Heart right ventricle (tissue), 16 donors: ENCODE measurements at regions not wholly inside any gene's neighbourhood (a gene's known extent, or its start where the extent isn't known, plus 50 kb on each side); places are given as distances from the start of the nearest gene placed in this dataset.
A peak's percentile ranks its signal among the peaks of the same experiment; 100 is the strongest.

Experiments
- ATAC-seq, 8 donors: fragments of 200-7000 bp; cut with Tn5 transposase; one replicate each; pipeline ENCODE4 v1.9.1; 2020; ENCODE audit warnings: mild to moderate bottlenecking in 8 of 8, moderate library complexity in 8 of 8, moderate number of reproducible peaks in 1 of 8
- DNase-seq, 2 donors: peaks; one replicate each; pipeline ENCODE4 v3.0.0-alpha.2; 2020
- H3K27ac ChIP-seq, 10 donors: fragments of 200-600 bp; sonication (generic) in 2 of 10; one replicate each; pipeline versions ENCODE4 v1.5.0 to v1.8.0; 2020 to 2022; ENCODE audit warnings: mild to moderate bottlenecking in 3 of 10
- H3K27me3 ChIP-seq, 7 donors: fragments of 200-600 bp; one replicate each; pipeline ENCODE4 v1.8.0; 2021 to 2022; ENCODE audit warnings: mild to moderate bottlenecking in 2 of 7
- H3K36me3 ChIP-seq, 9 donors: fragments of 200-600 bp; sonication (generic) in 1 of 9; one replicate each; pipeline versions ENCODE4 v1.5.0 to v1.8.0; 2020 to 2022; ENCODE audit warnings: mild to moderate bottlenecking in 2 of 9
- H3K4me1 ChIP-seq, 9 donors: fragments of 200-600 bp; sonication (generic) in 1 of 9; one replicate each; pipeline versions ENCODE4 v1.5.0 to v1.8.0; 2020 to 2022; ENCODE audit warnings: mild to moderate bottlenecking in 4 of 9
- H3K4me3 ChIP-seq, 10 donors: fragments of 200-600 bp; sonication (generic) in 2 of 10; one replicate each; pipeline versions ENCODE4 v1.5.0 to v1.8.0; 2020 to 2022; ENCODE audit warnings: mild to moderate bottlenecking in 7 of 10, moderate library complexity in 2 of 10
- H3K9me3 ChIP-seq, 11 donors: fragments of 200-600 bp in 10 of 11; sonication (generic) in 2 of 11; one replicate each; pipeline versions ENCODE4 v1.5.0 to v1.8.0; 2013 to 2022; ENCODE audit warnings: mild to moderate bottlenecking in 2 of 11, control low read depth in 1 of 11, moderate library complexity in 1 of 11
- WGBS, 2 donors: extraction: QIAGEN DNeasy Blood & Tissue Kit; methylation state at CpG; one replicate each; pipeline ENCODE4 v1.1.7; 2013; ENCODE audit warnings: inconsistent platforms in 1 of 2; 5-methylcytosine and 5-hydroxymethylcytosine counted together
- intact Hi-C, 10 donors: fragments of 100-400 bp; cut with DNase I; formaldehyde crosslinking; loops; one replicate each; pipeline versions ENCODE4 v1.11.1 to v1.14.2; 2022
- TF ChIP-seq, protein P1 (sequence below), 9 donors: fragments of 200-600 bp; sonication (generic) in 2 of 9; IDR thresholded peaks; one replicate each; pipeline versions ENCODE4 v1.5.0 to v1.8.0; 2021 to 2022; ENCODE audit warnings: antibody characterized with exemption in 9 of 9, mild to moderate bottlenecking in 5 of 9, moderate library complexity in 1 of 9
- donor health status: Arrhythmogenic right ventricular cardiomyopathy.
- donor health status: ischemic (EF 13 %, LVEDD 7.1; RV severe dilation, severe dysfunction).
- donor health status: healthy with polysubstance abuse.
- donor health status: DM: no; HTN: yes; CAD: no.
- donor health status: DM: no; HTN: no; CAD: no.
- donor health status: ischemic (EF 25% LVEDD 6.9; RV normal size, moderate dysfunction).
- donor health status: ischemic (EF 25% LVEDD 5.7; RV mildly dilated, moderate dysfunction).
- donor health status: healthy.
- donor health status: DM: yes; HTN: yes; CAD: no.
- donor health status: Ischemic cardiomyopathy.
- donor health status: ischemic (EF 35%, LVEDD 5.7; RV mildly dilated, moderate dysfunction).
- donor health status: nonischemic (EF 11% LVEDD 7.7; RV severe dilation, severe dysfunction).
- donor health status: DM: yes; HTN: yes; CAD: no.
- donor health status: PGD.
- donor health status: ischemic (EF 29% LVEDD 5.4; RV normal size, mild dysfunction).
- donor health status: nonischemic (EF 23%, LVEDD 6.1; RV moderate dilation, normal function).

DNA sequence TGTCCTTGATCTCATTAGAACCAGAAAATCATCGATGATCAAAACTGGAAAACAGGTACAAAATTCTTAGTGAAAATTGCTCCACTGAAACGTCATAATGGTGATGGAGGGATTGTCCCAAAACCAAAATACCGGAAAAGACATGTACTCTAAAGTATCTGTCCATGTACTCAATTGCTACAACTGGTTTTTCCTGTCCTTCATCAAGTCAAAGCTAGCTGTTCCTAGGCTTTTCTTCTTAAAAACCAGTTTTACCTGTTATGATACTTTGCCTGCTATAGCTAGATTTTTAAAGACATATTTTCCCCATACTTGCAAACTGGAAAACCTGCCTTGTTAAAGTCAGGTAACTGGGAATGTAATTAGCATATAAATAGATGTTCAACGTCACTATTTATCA lies 50.5 kb upstream of the LRRC1 start:
- H3K27ac ChIP-seq, result no peak overlapping the region
- H3K36me3 ChIP-seq, result no peaks in the 10 kb centered on the region
- DNase-seq, result no peak
- WGBS, 2 donors, result 85 to 90% methylated on average over 4 of the region's 4 CpGs
- H3K4me1 ChIP-seq, result no peaks in the 10 kb centered on the region
- no peaks in the 10 kb centered on the region for H3K9me3 ChIP-seq
- H3K4me3 ChIP-seq, result no peak overlapping the region
- intact Hi-C loops, result no loop called here
- ATAC-seq, result no peak
- H3K27me3 ChIP-seq, result no peaks in the 10 kb centered on the region
- TF ChIP-seq, protein P1, sequence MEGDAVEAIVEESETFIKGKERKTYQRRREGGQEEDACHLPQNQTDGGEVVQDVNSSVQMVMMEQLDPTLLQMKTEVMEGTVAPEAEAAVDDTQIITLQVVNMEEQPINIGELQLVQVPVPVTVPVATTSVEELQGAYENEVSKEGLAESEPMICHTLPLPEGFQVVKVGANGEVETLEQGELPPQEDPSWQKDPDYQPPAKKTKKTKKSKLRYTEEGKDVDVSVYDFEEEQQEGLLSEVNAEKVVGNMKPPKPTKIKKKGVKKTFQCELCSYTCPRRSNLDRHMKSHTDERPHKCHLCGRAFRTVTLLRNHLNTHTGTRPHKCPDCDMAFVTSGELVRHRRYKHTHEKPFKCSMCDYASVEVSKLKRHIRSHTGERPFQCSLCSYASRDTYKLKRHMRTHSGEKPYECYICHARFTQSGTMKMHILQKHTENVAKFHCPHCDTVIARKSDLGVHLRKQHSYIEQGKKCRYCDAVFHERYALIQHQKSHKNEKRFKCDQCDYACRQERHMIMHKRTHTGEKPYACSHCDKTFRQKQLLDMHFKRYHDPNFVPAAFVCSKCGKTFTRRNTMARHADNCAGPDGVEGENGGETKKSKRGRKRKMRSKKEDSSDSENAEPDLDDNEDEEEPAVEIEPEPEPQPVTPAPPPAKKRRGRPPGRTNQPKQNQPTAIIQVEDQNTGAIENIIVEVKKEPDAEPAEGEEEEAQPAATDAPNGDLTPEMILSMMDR (IDR thresholded peaks at IDR 0.05), result no peak

DNA sequence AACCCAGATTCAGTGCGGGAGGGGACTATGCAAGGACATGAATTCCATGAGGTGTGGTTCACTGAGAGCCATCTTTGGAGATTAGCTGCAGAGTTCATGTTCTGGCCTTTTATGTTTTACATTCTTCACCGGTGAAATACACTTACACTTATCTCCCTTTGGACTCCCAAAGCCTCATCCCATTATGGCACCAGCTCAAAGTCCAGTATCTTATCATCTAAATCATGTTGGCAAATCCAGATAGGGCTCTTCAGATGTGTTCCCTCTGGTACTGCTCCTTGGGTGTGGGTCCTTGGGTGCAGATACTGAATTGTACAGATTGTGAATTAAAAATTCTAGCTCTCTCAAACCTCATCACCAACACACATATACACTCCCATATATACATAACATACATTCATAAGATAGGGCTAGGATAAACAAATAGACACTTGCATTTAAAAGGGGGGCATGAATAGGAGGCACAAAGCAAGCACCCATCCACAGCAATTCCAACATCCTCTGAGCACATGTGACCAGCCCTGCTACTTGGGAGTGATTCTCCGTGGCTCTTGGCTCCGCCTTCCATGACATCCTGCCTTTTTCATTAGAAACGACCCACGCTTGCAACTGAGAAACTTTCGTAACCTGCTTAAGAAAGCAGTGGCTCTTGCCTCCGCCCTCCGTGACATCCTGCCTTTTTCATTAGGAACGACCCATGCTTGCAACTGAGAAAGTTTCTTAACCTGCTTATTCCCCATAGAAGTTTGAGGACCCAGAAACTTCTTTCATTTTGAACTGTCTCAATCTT lies 53.6 kb upstream of the LRRC1 start:
- intact Hi-C loops, result no loop called here

DNA sequence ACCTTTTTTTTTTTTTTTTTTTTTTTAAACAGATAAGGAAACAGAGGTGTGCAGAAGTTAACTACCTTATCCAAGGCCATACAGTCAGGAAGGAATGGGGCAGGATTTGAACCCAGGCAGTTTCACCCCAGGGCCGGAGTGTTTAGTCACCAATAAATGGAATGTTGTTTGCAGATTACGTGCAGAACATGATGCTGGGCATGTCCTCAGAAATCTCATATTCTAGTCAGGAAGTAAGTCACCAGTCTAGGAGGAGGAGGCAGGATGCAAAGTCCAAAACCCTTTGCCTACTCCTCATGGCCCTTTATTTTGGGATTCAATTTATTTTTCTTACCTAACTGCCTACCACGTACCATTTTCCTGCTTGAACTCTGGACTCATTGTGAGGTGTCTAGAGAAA lies 57.1 kb upstream of the LRRC1 start:
- Histone ChIP-seq H3K36me3 (no peaks in the 10 kb centered on the region), H3K27ac (no peak overlapping the region), H3K4me1 (peaks cover 0 to 8% (median 0%) of the 10 kb centered on the region in 9 donors), H3K4me3 (no peak overlapping the region), H3K27me3 (no peaks in the 10 kb centered on the region), H3K9me3 (no peaks in the 10 kb centered on the region)
- DNase-seq, result no peak
- TF ChIP-seq, protein P1 (IDR thresholded peaks at IDR 0.05), result no peak
- 92 to 94% methylated on average over 3 of the region's 3 CpGs for WGBS, 2 donors
- no peak for ATAC-seq
- intact Hi-C loops, result loop anchor here in 1 of 10 donors (10.0 kb wide), 1 partner anchor 217 kb away; no protein-coding TSS in a partner anchor

More for the DNA sequence above, 53.6 kb upstream of the LRRC1 start:
- no peak overlapping the region for H3K27ac ChIP-seq
- H3K36me3 ChIP-seq, result no peaks in the 10 kb centered on the region
- 46 to 57% methylated on average over 10 of the region's 10 CpGs for WGBS, 2 donors
- ATAC-seq (peak in 2 of 8 donors; percentile 30 to 38), DNase-seq (no peak)
- no peaks in the 10 kb centered on the region for H3K27me3 ChIP-seq
- no peaks in the 10 kb centered on the region for H3K9me3 ChIP-seq
- no peak overlapping the region for H3K4me3 ChIP-seq
- no peaks in the 10 kb centered on the region for H3K4me1 ChIP-seq
- TF ChIP-seq, protein P1 (IDR thresholded peaks at IDR 0.05), result no peak

DNA sequence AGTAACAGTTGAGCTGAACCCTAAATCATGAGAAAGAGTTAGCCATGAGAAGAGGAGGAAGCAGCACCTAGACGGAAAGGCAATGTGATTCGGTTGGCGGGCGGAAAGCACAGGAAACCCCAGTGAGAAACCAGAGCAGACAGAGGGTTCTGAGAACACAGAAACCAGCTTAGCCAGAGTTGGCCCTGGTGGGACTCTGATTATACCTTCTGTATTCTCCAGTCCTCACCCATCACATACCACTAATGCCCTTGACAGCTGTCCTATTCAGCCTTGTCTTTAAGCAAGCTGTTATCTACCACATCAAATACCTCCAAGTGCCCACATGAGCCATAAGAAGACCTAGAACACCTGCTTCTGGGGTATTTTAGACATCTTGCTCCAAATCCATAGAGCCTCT lies 58.9 kb upstream of the LRRC1 start:
- intact Hi-C loops, result loop anchor here in 1 of 10 donors (10.0 kb wide), 1 partner anchor 219 kb away; no protein-coding TSS in a partner anchor
- H3K27me3 ChIP-seq, result no peaks in the 10 kb centered on the region
- 71 to 85% methylated on average over 4 of the region's 4 CpGs for WGBS, 2 donors
- ATAC-seq, result no peak
- no peaks in the 10 kb centered on the region for H3K9me3 ChIP-seq
- TF ChIP-seq, protein P1 (IDR thresholded peaks at IDR 0.05), result no peak
- peaks cover 0 to 8% (median 0%) of the 10 kb centered on the region in 9 donors for H3K4me1 ChIP-seq
- no peaks in the 10 kb centered on the region for H3K36me3 ChIP-seq
- no peak overlapping the region for H3K4me3 ChIP-seq
- H3K27ac ChIP-seq, result no peak overlapping the region
- no peak for DNase-seq
